Suprapubic skin (tissue), 4 donors: ENCODE measurements at regions not wholly inside any gene's neighbourhood (a gene's known extent, or its start where the extent isn't known, plus 50 kb on each side); places are given as distances from the start of the nearest gene placed in this dataset.

Experiments
- CTCF ChIP-seq, 2 donors: fragments of 200-600 bp in 1 of 2; fragments of 450-650 bp in 1 of 2; sonication (generic) in 1 of 2; IDR thresholded peaks; one replicate each; pipeline ENCODE4 v1.5.1; 2016 to 2019; ENCODE audit warnings: antibody characterized with exemption in 2 of 2, mild to moderate bottlenecking in 1 of 2, moderate library complexity in 1 of 2
- POLR2A ChIP-seq, 2 donors: fragments of 450-650 bp; IDR thresholded peaks; one replicate each; pipeline ENCODE4 v1.6.1; 2017; ENCODE audit warnings: antibody characterized with exemption in 2 of 2, mild to moderate bottlenecking in 2 of 2, moderate library complexity in 2 of 2
- POLR2AphosphoS5 ChIP-seq, 3 donors: sonication (generic); formaldehyde crosslinking; IDR thresholded peaks; one replicate each; pipeline ENCODE4 v1.6.1; 2017; ENCODE audit warnings: antibody characterized with exemption in 3 of 3

- no peak for TF ChIP-seq POLR2A (IDR thresholded peaks at IDR 0.05)
- TF ChIP-seq CTCF (IDR thresholded peaks at IDR 0.05): no peak
- TF ChIP-seq POLR2AphosphoS5 (IDR thresholded peaks at IDR 0.05): peak in 1 of 3 donors; percentile 39
Measured at GRCh38 chr18:76619261-76619620, 124.2 kb upstream of the ZNF516 start.
